Activated CD4-positive, alpha-beta T cell treated with anti-CD3 and anti-CD28 coated beads for 36 hours (primary cell): ENCODE measurements at regions not wholly inside any gene's neighbourhood (a gene's known extent, or its start where the extent isn't known, plus 50 kb on each side); places are given as distances from the start of the nearest gene placed in this dataset.
"Not testable (repeated sequence)": the region's sequence is repeated elsewhere in the genome, so short reads cannot be mapped to it uniquely, and the experiment has no call there.

Source experiments
- ATAC-seq: fragments of 200-7000 bp; cut with Tn5 transposase; one replicate; pipeline ENCODE4 v1.10.0; 2021; ENCODE audit warnings: mild to moderate bottlenecking, moderate library complexity
- CTCF ChIA-PET: fragments of 350-600 bp; sonication (Branson Sonifier 250); formaldehyde crosslinking; loops from one replicate; lab custom pipeline; 2021; ENCODE audit warnings: antibody characterized with exemption; lab: Charles Lee
- POLR2A ChIA-PET: fragments of 350-600 bp; sonication (Branson Sonifier 250); formaldehyde crosslinking; loops from one replicate; lab custom pipeline; 2021; ENCODE audit warnings: antibody characterized with exemption, inconsistent platforms; lab: Charles Lee
- DNase-seq: peaks from one replicate; pipeline ENCODE4 v3.0.0-alpha.2; 2020
- H3K27ac Mint-ChIP-seq: one replicate; pipeline ENCODE4 v1.8.0; 2021; ENCODE audit warnings: mixed read lengths
- H3K27me3 Mint-ChIP-seq: one replicate; pipeline ENCODE4 v1.8.0; 2021; ENCODE audit warnings: mixed read lengths
- H3K36me3 Mint-ChIP-seq: one replicate; pipeline ENCODE4 v1.8.0; 2021; ENCODE audit warnings: low read depth, mixed read lengths
- H3K4me1 Mint-ChIP-seq: one replicate; pipeline ENCODE4 v1.8.0; 2021; ENCODE audit warnings: mixed read lengths
- H3K4me3 Mint-ChIP-seq: one replicate; pipeline ENCODE4 v1.8.0; 2021; ENCODE audit warnings: mild to moderate bottlenecking, moderate library complexity, mixed read lengths
- H3K9me3 Mint-ChIP-seq: one replicate; pipeline ENCODE4 v1.8.0; 2021; ENCODE audit warnings: low read depth, mixed read lengths
- intact Hi-C, 2 experiments: fragments of 100-400 bp; cut with DNase I in 1 of 2; cut with micrococcal nuclease in 1 of 2; formaldehyde crosslinking; loops; one replicate each; pipeline versions ENCODE4 v1.14.2 to v1.15.1; 2022 to 2024; cut with DNase I, micrococcal nuclease

DNA sequence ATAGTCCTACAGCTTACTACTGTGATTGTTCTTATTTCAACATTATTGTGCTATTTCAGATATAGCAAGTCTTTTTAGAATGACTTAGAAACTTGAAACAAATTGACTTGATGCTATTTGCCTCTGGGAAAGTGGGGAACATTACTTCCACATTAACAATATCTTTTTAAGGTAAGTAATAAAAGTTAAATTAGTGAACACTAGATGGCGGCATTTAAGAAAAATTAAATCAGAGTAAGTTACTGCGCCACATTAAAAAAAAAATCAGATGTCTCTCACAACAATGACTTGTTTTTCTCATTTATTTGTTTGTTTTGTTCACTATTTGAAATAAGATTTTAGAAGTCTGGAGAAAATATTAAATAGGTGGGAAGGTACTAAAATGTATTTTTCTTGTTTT lies 1026.9 kb upstream of the SLIT2 start:
- intact Hi-C loops: loop anchor here in 1 of 2 experiments (2.0 to 5.0 kb wide), 2 partner anchors 1024 to 1462 kb away; no protein-coding TSS in a partner anchor
- Mint-ChIP-seq H3K27ac (no peak overlapping the region), H3K27me3 (no peaks in the 10 kb centered on the region), H3K9me3 (no peaks in the 10 kb centered on the region), H3K36me3 (no peaks in the 10 kb centered on the region), H3K4me1 (no peaks in the 10 kb centered on the region), H3K4me3 (no peak overlapping the region)
- DNase-seq: no peak
- CTCF ChIA-PET: no interaction called here
- ATAC-seq: no peak
- POLR2A ChIA-PET: no interaction called here

DNA sequence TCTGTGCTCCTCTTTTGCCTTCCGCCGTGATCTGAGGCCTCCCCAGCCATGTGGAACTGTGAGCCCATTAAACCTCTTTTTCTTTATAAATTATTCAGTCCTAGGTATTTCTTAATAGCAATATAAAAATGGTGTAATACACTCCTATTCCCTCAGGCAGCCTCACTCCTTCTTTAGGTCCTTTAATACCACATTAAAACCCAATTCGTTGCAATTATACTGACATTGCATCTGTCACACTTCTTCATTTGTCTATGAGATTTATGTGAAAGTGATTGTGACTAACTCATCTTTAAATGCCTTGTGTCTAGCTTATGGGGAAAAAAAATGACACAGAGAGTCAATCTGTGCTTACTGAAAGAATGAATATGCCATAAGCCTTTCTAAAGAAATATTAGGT lies 1035.2 kb upstream of the SLIT2 start:
- POLR2A ChIA-PET: no interaction called here
- H3K4me1 Mint-ChIP-seq: no peaks in the 10 kb centered on the region
- CTCF ChIA-PET: no interaction called here
- H3K36me3 Mint-ChIP-seq: no peaks in the 10 kb centered on the region
- no peak overlapping the region for H3K4me3 Mint-ChIP-seq
- peaks cover 3% of the 10 kb centered on the region for H3K9me3 Mint-ChIP-seq
- no peaks in the 10 kb centered on the region for H3K27me3 Mint-ChIP-seq
- intact Hi-C loops: no loop called here
- H3K27ac Mint-ChIP-seq: no peak overlapping the region
- no peak for DNase-seq
- no peak for ATAC-seq

DNA sequence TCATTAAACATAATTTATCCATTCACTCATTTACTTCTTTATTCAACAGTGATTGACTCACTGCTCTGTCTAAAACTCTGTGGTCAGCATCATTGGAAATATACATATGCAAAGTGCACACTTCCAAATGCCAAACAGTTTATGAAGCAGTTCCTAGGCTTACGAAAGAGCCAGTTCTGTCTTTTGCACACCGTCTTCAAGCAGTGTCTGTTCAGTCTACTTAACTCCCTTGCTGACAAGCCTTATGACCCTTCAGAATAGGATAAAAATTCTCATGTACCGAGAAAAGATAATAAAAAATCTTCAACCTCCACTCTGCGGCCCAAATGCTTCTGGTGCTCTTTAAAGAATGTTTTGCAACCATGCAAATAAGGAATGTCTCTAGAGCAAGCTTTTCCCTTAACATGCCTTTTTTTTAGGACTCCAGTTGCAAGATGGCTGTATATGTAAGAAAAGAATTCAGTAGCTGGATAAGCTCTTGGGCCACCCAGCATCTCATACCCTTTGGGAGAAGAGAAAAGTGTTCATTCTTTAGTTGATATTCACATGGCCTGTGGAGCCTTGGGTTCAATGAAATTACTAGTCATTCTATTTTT lies 1037.0 kb upstream of the SLIT2 start:
- POLR2A ChIA-PET: no interaction called here
- CTCF ChIA-PET: no interaction called here

DNA sequence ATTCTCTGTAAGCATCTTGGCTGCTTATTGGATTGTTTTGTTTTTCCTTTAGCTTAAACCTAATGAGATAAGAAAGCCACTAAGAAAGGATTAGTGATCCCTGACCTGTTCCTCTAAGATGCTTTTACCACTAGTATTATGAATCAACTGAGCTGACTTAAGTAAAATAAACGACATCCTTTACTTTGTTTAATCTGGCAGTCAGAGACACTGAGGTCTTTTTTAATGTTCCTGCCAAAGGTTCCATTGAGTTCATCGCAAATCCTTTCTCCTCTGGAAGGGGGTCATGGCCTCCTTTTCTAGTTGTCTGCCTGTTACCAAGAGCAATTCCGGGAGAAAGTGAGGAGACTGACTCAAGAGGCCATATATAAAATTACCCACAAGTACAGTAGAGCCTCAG lies 1038.3 kb upstream of the SLIT2 start:
- H3K9me3 Mint-ChIP-seq: peaks cover 6% of the 10 kb centered on the region
- ATAC-seq (no peak), DNase-seq (no peak)
- intact Hi-C loops: no loop called here
- no peak overlapping the region for H3K4me3 Mint-ChIP-seq
- no peak overlapping the region for H3K27ac Mint-ChIP-seq
- CTCF ChIA-PET: no interaction called here
- H3K4me1 Mint-ChIP-seq: no peaks in the 10 kb centered on the region
- no peaks in the 10 kb centered on the region for H3K27me3 Mint-ChIP-seq
- H3K36me3 Mint-ChIP-seq: no peaks in the 10 kb centered on the region
- POLR2A ChIA-PET: no interaction called here

More for the DNA sequence above, 1037.0 kb upstream of the SLIT2 start:
- H3K27ac Mint-ChIP-seq: no peak overlapping the region
- no peaks in the 10 kb centered on the region for H3K27me3 Mint-ChIP-seq
- no peak overlapping the region for H3K4me3 Mint-ChIP-seq
- peaks cover 6% of the 10 kb centered on the region for H3K9me3 Mint-ChIP-seq
- ATAC-seq (no peak), DNase-seq (no peak)
- no peaks in the 10 kb centered on the region for H3K4me1 Mint-ChIP-seq
- intact Hi-C loops: no loop called here
- no peaks in the 10 kb centered on the region for H3K36me3 Mint-ChIP-seq

DNA sequence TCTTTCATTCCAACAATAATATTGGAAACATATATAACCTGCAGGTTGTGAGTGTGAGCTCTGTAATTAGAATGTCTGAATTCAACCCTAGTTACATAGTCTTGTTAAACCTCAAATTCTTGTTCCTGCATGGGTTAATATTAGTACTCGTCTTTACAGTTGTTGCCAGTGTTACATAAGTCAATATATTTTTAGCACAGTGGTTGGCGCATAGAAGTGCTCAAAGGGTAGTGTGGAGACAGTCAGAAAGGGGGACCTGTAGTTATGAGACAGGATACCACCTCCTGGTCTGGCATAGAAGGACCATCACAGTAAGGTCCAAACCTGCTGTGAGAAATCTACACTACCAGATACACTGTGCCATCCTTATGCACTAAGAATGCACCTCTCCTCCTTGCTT lies 1045.9 kb upstream of the SLIT2 start:
- Mint-ChIP-seq H3K27me3 (no peaks in the 10 kb centered on the region), H3K9me3 (peaks cover 3% of the 10 kb centered on the region), H3K36me3 (no peaks in the 10 kb centered on the region), H3K4me3 (no peak overlapping the region), H3K4me1 (no peaks in the 10 kb centered on the region), H3K27ac (no peak overlapping the region)
- no peak for DNase-seq
- ATAC-seq: no peak
- POLR2A ChIA-PET: no interaction called here
- CTCF ChIA-PET: no interaction called here
- intact Hi-C loops: no loop called here

DNA sequence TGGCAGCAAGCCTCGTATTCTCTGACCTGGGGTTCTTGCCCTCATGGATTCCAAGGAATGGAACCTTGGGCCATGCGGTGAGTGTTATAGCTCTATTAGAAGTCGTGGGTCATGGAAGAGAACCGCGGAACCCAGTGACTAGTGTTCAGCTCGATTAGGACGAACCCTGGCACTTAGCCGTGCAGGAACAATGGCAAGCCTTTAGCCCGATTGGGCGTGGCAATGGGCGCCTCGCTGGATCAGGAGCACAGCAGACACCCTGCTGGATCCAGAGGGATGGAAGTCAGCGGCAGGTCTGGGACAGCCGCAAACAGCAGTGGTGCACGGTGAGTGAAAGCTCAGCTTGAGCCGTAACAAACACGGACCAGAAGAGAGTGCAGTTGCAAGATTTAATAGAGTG lies 1053.9 kb upstream of the SLIT2 start:
- H3K4me3 Mint-ChIP-seq, H3K27me3 Mint-ChIP-seq, ATAC-seq, POLR2A ChIA-PET, intact Hi-C loops, H3K27ac Mint-ChIP-seq, CTCF ChIA-PET, H3K36me3 Mint-ChIP-seq, H3K9me3 Mint-ChIP-seq, DNase-seq, H3K4me1 Mint-ChIP-seq: not testable (repeated sequence)

DNA sequence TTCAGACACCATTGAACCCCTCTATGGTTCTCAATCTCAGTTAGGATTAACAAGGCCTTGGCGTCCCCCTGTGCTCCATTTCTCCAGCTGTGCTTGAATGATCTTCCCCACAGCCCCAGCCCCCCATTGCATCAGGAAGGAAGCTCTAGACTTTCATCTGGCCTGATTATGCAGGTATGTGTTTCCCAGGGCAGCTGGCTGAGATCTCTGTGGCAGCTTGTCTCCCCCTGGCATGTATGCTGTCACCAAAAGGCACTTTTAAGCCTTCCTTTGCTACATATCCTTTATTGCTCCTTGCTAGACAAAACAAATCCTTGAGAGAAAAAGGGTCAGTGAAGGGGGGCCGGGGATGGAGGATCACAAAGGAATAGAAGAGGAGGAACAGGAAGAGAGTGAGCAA lies 1056.0 kb upstream of the SLIT2 start:
- CTCF ChIA-PET: no interaction called here
- Mint-ChIP-seq H3K36me3 (no peaks in the 10 kb centered on the region), H3K9me3 (peaks cover 3% of the 10 kb centered on the region), H3K4me3 (no peak overlapping the region), H3K4me1 (no peaks in the 10 kb centered on the region), H3K27ac (no peak overlapping the region), H3K27me3 (no peaks in the 10 kb centered on the region)
- intact Hi-C loops: no loop called here
- DNase-seq (no peak), ATAC-seq (no peak)
- POLR2A ChIA-PET: no interaction called here

DNA sequence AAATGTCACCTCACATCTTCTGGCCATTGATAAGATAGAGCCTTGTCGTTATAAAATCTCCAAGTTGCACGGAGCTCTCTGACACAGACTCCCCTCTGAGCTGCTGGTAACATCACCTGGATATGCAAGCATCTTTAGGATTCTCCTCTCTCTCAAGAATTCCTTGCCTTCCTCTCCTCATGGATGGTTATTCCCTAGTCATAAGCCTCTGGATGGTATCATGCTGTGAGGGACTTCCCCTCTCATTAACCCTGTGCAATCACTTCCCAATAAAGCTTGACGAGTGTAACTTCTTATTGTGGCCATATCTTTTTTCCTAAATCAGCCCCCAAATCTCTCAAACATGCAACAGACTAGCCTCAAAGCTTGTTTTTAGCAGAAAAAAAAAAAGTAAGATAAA lies 1057.0 kb upstream of the SLIT2 start:
- no peaks in the 10 kb centered on the region for H3K4me1 Mint-ChIP-seq
- H3K27ac Mint-ChIP-seq: no peak overlapping the region
- intact Hi-C loops: no loop called here
- no peak overlapping the region for H3K4me3 Mint-ChIP-seq
- ATAC-seq (no peak), DNase-seq (no peak)
- H3K27me3 Mint-ChIP-seq: no peaks in the 10 kb centered on the region
- ChIA-PET POLR2A (no interaction called here), CTCF (no interaction called here)
- no peaks in the 10 kb centered on the region for H3K36me3 Mint-ChIP-seq
- H3K9me3 Mint-ChIP-seq: peaks cover 4% of the 10 kb centered on the region

DNA sequence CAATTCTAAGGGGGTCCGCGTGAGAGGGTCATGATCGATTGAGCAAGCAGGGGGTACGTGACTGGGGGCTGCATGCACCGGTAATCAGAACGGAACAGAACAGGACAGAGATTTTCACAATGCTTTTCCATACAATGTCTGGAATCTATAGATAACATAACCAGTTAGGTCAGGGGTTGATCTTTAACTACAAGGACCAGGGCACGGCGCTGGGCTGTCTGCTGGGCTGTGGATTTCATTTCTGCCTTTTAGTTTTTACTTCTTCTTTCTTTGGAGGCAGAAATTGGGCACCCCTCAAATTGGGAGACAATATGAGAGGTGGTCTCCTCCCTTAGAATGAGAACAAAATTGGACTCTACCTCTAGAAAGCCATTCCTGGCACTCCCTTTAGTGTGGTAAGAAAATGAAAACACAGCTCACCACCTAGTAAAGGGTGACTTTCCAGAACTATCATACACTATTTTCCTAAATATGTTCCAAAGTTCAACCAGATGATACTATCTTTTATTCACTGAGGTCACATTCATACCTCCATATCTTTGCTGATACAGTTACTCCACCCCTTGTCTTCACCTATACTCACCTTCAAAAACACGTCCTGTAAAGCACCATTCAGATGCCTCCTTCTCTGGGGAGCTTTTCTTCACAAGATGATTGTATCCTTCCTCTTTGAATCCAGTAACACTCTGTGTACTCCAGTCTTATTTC lies 1058.3 kb upstream of the SLIT2 start:
- no peak for ATAC-seq
- H3K27me3 Mint-ChIP-seq: no peaks in the 10 kb centered on the region

DNA sequence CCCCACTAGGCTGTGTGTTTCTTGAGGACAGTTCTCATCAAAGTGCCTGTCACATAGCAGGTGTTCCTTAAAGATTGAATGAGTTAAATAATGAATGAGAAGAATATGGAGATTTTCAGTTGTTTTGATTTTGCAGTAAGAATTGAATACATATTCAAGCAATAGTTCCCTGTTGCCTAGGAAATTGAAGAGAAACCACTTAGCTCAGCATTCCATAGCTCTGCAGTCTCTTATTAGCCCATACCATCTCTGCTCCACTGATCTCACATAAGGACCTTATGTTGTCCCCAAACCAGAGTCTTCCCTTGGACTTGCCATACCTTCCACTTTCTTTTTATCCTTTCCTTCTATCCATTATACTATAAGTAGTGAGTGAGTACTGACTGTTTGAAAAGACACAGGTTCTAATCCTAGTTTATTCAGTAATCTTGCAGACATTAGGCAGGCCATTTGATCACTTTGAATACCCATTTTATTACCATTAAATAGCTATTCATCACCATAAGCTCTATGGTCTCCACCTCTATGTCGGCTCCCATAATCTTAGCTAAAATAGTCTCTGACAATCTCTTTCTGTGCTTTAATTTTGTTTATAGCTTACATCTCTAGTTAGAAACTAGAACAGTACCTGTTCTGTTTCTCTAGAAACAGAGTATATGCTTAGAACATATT lies 1059.6 kb upstream of the SLIT2 start:
- ChIA-PET CTCF (no interaction called here), POLR2A (no interaction called here)
- Mint-ChIP-seq H3K9me3 (peaks cover 6% of the 10 kb centered on the region), H3K4me3 (no peak overlapping the region), H3K4me1 (no peaks in the 10 kb centered on the region), H3K36me3 (no peaks in the 10 kb centered on the region), H3K27ac (no peak overlapping the region), H3K27me3 (no peaks in the 10 kb centered on the region)
- DNase-seq (no peak), ATAC-seq (no peak)
- intact Hi-C loops: no loop called here

More for the DNA sequence above, 1058.3 kb upstream of the SLIT2 start:
- H3K9me3 Mint-ChIP-seq: peaks cover 6% of the 10 kb centered on the region
- H3K27ac Mint-ChIP-seq: no peak overlapping the region
- ChIA-PET POLR2A (no interaction called here), CTCF (no interaction called here)
- no peak for DNase-seq
- intact Hi-C loops: no loop called here
- H3K4me1 Mint-ChIP-seq: no peaks in the 10 kb centered on the region
- H3K4me3 Mint-ChIP-seq: no peak overlapping the region
- no peaks in the 10 kb centered on the region for H3K36me3 Mint-ChIP-seq

DNA sequence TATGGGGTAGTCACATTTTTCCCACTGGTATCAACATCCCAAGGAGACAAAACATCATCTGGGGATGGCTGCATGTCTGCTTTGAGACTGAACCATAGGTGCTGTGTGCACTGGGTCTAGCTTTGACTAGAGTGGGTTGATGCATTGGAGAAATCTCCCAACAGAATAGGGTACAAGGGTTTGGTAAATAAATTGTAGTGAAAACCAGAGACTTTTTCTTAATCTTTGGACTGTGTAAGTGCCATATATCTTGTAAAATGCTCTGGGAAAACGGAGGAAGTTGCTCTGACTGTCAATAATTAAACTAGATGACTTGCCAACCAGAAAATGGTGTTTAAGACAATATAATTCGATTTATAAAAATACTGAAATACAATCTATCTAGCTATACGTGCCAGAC lies 1064.0 kb upstream of the SLIT2 start:
- Mint-ChIP-seq H3K4me3 (no peak overlapping the region), H3K27me3 (no peaks in the 10 kb centered on the region), H3K36me3 (no peaks in the 10 kb centered on the region), H3K9me3 (peaks cover 6% of the 10 kb centered on the region), H3K4me1 (no peaks in the 10 kb centered on the region), H3K27ac (no peak overlapping the region)
- no peak for ATAC-seq
- POLR2A ChIA-PET: no interaction called here
- intact Hi-C loops: no loop called here
- no peak for DNase-seq
- CTCF ChIA-PET: no interaction called here

DNA sequence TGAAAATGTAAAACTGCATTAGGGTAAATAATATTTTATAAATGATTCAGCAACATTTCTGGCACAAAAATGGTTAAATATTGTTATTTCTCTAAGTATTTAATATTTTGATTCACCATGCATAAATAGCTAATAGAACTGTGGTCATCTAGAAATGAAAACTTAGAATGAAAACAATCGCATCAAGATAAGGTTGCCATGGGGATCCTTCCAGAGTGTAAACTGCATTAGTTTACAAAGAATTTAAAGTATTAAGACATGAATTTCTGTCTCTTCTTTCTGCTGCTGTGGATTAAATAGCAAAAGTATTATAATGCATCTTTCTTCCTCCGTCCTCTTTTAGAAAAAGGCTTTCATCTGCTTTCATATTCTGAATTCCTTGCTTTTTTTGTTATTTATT lies 1064.6 kb upstream of the SLIT2 start:
- Mint-ChIP-seq H3K4me1 (no peaks in the 10 kb centered on the region), H3K36me3 (no peaks in the 10 kb centered on the region), H3K27me3 (no peaks in the 10 kb centered on the region), H3K27ac (no peak overlapping the region), H3K9me3 (peaks cover 6% of the 10 kb centered on the region), H3K4me3 (no peak overlapping the region)
- intact Hi-C loops: no loop called here
- POLR2A ChIA-PET: no interaction called here
- CTCF ChIA-PET: no interaction called here
- no peak for ATAC-seq
- no peak for DNase-seq
